Parathyroid adenoma (tissue), 2 donors: ENCODE measurements at regions not wholly inside any gene's neighbourhood (a gene's known extent, or its start where the extent isn't known, plus 50 kb on each side); places are given as distances from the start of the nearest gene placed in this dataset.

Experiments used
- H2AFZ ChIP-seq: fragments of 300-600 bp; sonication (generic); one replicate; pipeline ENCODE4 v1.7.0; 2017; ENCODE audit warnings: antibody characterized with exemption, mild to moderate bottlenecking
- H3K27ac ChIP-seq: fragments of 300-600 bp; sonication (generic); one replicate; pipeline ENCODE4 v1.7.0; 2017
- H3K27me3 ChIP-seq: fragments of 300-600 bp; sonication (generic); one replicate; pipeline ENCODE4 v1.7.0; 2017; ENCODE audit warnings: low read length; ENCODE audit not compliant: control insufficient read depth, insufficient read depth
- H3K36me3 ChIP-seq: fragments of 300-600 bp; sonication (generic); one replicate; pipeline ENCODE4 v1.7.0; 2017; ENCODE audit warnings: low read length; ENCODE audit not compliant: control insufficient read depth, insufficient read depth
- H3K4me1 ChIP-seq: fragments of 300-600 bp; sonication (generic); one replicate; pipeline ENCODE4 v1.7.0; 2017; ENCODE audit warnings: control low read depth
- H3K4me2 ChIP-seq: fragments of 300-600 bp; sonication (generic); one replicate; pipeline ENCODE4 v1.7.0; 2017; ENCODE audit warnings: low read length
- H3K4me3 ChIP-seq: fragments of 300-600 bp; sonication (generic); one replicate; pipeline ENCODE4 v1.7.0; 2017; ENCODE audit warnings: low read depth, low read length
- H3K79me2 ChIP-seq: fragments of 300-600 bp; sonication (generic); one replicate; pipeline ENCODE4 v1.7.0; 2017; ENCODE audit warnings: control low read depth
- H3K9ac ChIP-seq: fragments of 300-600 bp; sonication (generic); one replicate; pipeline ENCODE4 v1.7.0; 2017; ENCODE audit warnings: mild to moderate bottlenecking
- H3K9me3 ChIP-seq: fragments of 300-600 bp; sonication (generic); one replicate; pipeline ENCODE4 v1.7.0; 2017; ENCODE audit warnings: low read length; ENCODE audit not compliant: control insufficient read depth
- CTCF ChIP-seq: fragments of 300-600 bp; sonication (generic); IDR thresholded peaks from one replicate; pipeline ENCODE4 v1.7.0; 2017; ENCODE audit warnings: antibody characterized with exemption, mild to moderate bottlenecking
- donor health status: primary hyperparathyroidism.

DNA sequence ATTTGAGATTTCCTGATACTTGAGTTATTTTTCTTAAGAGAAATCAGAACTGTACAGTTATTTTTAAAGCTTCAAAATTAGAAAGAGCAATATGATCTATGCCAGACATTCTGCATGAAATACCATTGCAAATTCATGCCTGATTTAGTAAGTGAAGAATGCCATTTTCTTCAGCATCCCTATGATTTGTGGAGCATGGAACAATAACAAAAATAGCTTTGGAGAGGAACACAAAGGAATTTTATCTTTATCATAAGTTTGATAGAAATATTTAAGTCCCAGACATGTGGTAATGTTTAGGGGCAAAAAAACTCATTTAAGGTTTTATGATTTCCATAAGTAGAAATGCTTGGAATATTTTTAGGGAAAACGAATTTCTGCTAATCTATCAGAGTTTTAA, 1863.4 kb downstream of the EFNA5 start:
- no peak overlapping the region for H2AFZ ChIP-seq
- no peak for TF ChIP-seq CTCF
- no peak overlapping the region for H3K4me3 ChIP-seq
- no peaks in the 10 kb centered on the region for H3K4me1 ChIP-seq
- no peak overlapping the region for H3K4me2 ChIP-seq
- H3K27me3 ChIP-seq: no peaks in the 10 kb centered on the region
- no peak overlapping the region for H3K9ac ChIP-seq
- H3K79me2 ChIP-seq: no peaks in the 10 kb centered on the region
- H3K36me3 ChIP-seq: no peaks in the 10 kb centered on the region
- H3K9me3 ChIP-seq: no peaks in the 10 kb centered on the region
- H3K27ac ChIP-seq: no peak overlapping the region

DNA sequence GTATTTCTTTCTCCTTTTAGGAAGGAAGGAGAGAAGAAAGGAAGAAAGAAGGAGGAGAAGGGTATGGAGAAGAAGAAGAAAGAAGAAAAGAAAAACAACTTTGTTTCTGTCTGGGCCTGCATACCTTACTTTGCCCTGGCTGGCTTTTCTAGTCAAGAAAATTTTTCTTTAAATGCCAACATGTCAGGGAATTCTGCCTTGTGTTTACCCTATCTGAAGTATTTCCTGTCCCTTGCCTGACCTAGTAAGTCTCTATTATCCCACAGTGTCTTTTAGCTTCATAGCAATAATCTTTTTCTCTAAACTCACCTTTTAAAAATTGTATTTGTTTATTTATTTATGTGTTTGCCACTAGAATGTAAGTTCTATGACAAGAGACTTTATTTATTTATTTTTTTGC, 1864.1 kb downstream of the EFNA5 start:
- no peak overlapping the region for H2AFZ ChIP-seq
- H3K36me3 ChIP-seq: no peaks in the 10 kb centered on the region
- no peak for TF ChIP-seq CTCF
- H3K27me3 ChIP-seq: no peaks in the 10 kb centered on the region
- no peaks in the 10 kb centered on the region for H3K4me1 ChIP-seq
- no peak overlapping the region for H3K27ac ChIP-seq
- no peak overlapping the region for H3K4me3 ChIP-seq
- no peaks in the 10 kb centered on the region for H3K79me2 ChIP-seq
- H3K9me3 ChIP-seq: no peaks in the 10 kb centered on the region
- no peak overlapping the region for H3K4me2 ChIP-seq
- H3K9ac ChIP-seq: no peak overlapping the region

- no peak overlapping the region for H3K4me2 ChIP-seq
- H3K4me1 ChIP-seq: no peaks in the 10 kb centered on the region
- no peak overlapping the region for H3K9ac ChIP-seq
- H2AFZ ChIP-seq: no peak overlapping the region
- H3K9me3 ChIP-seq: no peaks in the 10 kb centered on the region
- no peak for TF ChIP-seq CTCF
- H3K27me3 ChIP-seq: no peaks in the 10 kb centered on the region
- no peaks in the 10 kb centered on the region for H3K36me3 ChIP-seq
- H3K4me3 ChIP-seq: no peak overlapping the region
- H3K79me2 ChIP-seq: no peaks in the 10 kb centered on the region
- no peak overlapping the region for H3K27ac ChIP-seq
These were observed 1867.3 kb downstream of the EFNA5 start for GRCh38 chr5:105803431-105803830.

- no peaks in the 10 kb centered on the region for H3K36me3 ChIP-seq
- no peak overlapping the region for H3K4me2 ChIP-seq
- no peaks in the 10 kb centered on the region for H3K27me3 ChIP-seq
- H2AFZ ChIP-seq: no peak overlapping the region
- H3K27ac ChIP-seq: no peak overlapping the region
- no peaks in the 10 kb centered on the region for H3K4me1 ChIP-seq
- H3K9me3 ChIP-seq: no peaks in the 10 kb centered on the region
- TF ChIP-seq CTCF: no peak
- no peak overlapping the region for H3K4me3 ChIP-seq
- no peaks in the 10 kb centered on the region for H3K79me2 ChIP-seq
- no peak overlapping the region for H3K9ac ChIP-seq
These were observed 1876.2 kb downstream of the EFNA5 start for GRCh38 chr5:105794578-105794977.

DNA sequence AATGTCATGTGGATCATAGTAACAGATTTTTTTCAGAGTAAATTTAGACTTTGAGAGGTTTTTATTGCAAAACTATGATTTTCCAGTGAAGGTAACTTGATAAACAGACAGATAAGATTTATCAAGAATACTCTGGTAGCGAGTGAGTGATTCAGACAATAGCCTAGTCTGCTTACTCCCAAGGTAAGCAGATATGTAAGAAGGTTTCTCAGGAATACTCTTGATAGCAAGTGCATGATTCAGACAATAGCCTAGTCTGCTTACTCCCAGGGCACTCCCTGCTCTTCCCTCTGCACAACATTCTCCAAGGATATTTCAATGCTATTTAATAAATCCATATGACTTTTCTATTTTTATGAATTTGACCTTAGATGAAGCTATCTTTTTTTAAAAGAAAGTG, 1881.5 kb downstream of the EFNA5 start:
- Histone ChIP-seq H3K79me2 (no peaks in the 10 kb centered on the region), H2AFZ (no peak overlapping the region), H3K4me2 (no peak overlapping the region), H3K9ac (no peak overlapping the region), H3K4me3 (no peak overlapping the region), H3K27me3 (no peaks in the 10 kb centered on the region), H3K4me1 (no peaks in the 10 kb centered on the region), H3K27ac (no peak overlapping the region), H3K36me3 (no peaks in the 10 kb centered on the region), H3K9me3 (no peaks in the 10 kb centered on the region)
- no peak for TF ChIP-seq CTCF
